HFFc6 (cell line): ENCODE measurements at regions not wholly inside any gene's neighbourhood (a gene's known extent, or its start where the extent isn't known, plus 50 kb on each side); places are given as distances from the start of the nearest gene placed in this dataset.

Source experiments
- DNase-seq: peaks from one replicate; pipeline ENCODE4 v3.0.0-alpha.2; 2018
- H3K27ac Mint-ChIP-seq: 2 replicates; pipeline ENCODE4 v1.8.0; 2020; ENCODE audit warnings: mild to moderate bottlenecking, mixed read lengths
- H3K27me3 Mint-ChIP-seq: 2 replicates; pipeline ENCODE4 v1.8.0; 2021; ENCODE audit warnings: mild to moderate bottlenecking, moderate library complexity, mixed read lengths; ENCODE audit not compliant: insufficient read depth
- H3K36me3 Mint-ChIP-seq: 2 replicates; pipeline ENCODE4 v1.8.0; 2021; ENCODE audit warnings: low read depth, mixed read lengths
- H3K4me1 Mint-ChIP-seq: 2 replicates; pipeline ENCODE4 v1.8.0; 2020; ENCODE audit warnings: low read depth, mixed read lengths
- H3K4me3 Mint-ChIP-seq: 2 replicates; pipeline ENCODE4 v1.8.0; 2020; ENCODE audit warnings: mild to moderate bottlenecking, moderate library complexity, mixed read lengths
- H3K9me3 Mint-ChIP-seq: 2 replicates; pipeline ENCODE4 v1.8.0; 2020; ENCODE audit warnings: mild to moderate bottlenecking, mixed read lengths
- CTCF ChIP-seq: fragments of 200-600 bp; sonication (generic); IDR thresholded peaks from 2 replicates; pipeline ENCODE4 v1.5.0; 2021; ENCODE audit warnings: antibody characterized with exemption, mild to moderate bottlenecking

- Mint-ChIP-seq H3K27me3 (no peaks in the 10 kb centered on the region; the same call in 1 of the 2 replicates), H3K4me3 (no peak overlapping the region), H3K36me3 (no peaks in the 10 kb centered on the region; the same call in 1 of the 2 replicates), H3K9me3 (peaks cover 30% of the 10 kb centered on the region), H3K27ac (no peak overlapping the region), H3K4me1 (no peaks in the 10 kb centered on the region)
- no peak for DNase-seq
- no peak for TF ChIP-seq CTCF
Observed at GRCh38 chr6:18680842-18681241, 293.7 kb downstream of the RNF144B start.

GRCh38 chr6:18681832-18682503 is 294.8 kb downstream of the RNF144B start:
- H3K4me1 Mint-ChIP-seq: no peaks in the 10 kb centered on the region
- no peak for DNase-seq
- no peaks in the 10 kb centered on the region; the same call in 1 of the 2 replicates for H3K27me3 Mint-ChIP-seq

GRCh38 chr6:18684343-18684742 is 297.2 kb downstream of the RNF144B start:
- H3K9me3 Mint-ChIP-seq: peaks cover 37% of the 10 kb centered on the region
- DNase-seq: no peak
- no peaks in the 10 kb centered on the region for H3K27me3 Mint-ChIP-seq
- no peak overlapping the region for H3K27ac Mint-ChIP-seq
- no peak for TF ChIP-seq CTCF
- no peaks in the 10 kb centered on the region for H3K4me1 Mint-ChIP-seq
- H3K4me3 Mint-ChIP-seq: no peak overlapping the region
- peaks cover 7% of the 10 kb centered on the region; the same call in 1 of the 2 replicates for H3K36me3 Mint-ChIP-seq

More at GRCh38 chr6:18681832-18682503, 294.8 kb downstream of the RNF144B start:
- no peaks in the 10 kb centered on the region; the same call in 1 of the 2 replicates for H3K36me3 Mint-ChIP-seq
- no peak for TF ChIP-seq CTCF
- H3K27ac Mint-ChIP-seq: no peak overlapping the region
- peaks cover 33% of the 10 kb centered on the region for H3K9me3 Mint-ChIP-seq
- H3K4me3 Mint-ChIP-seq: no peak overlapping the region

GRCh38 chr6:18692929-18693685 is 306.0 kb downstream of the RNF144B start:
- no peak overlapping the region for H3K27ac Mint-ChIP-seq
- no peak overlapping the region for H3K4me3 Mint-ChIP-seq
- no peak for TF ChIP-seq CTCF
- H3K36me3 Mint-ChIP-seq: peaks cover 5% of the 10 kb centered on the region; the same call in 1 of the 2 replicates
- no peak for DNase-seq
- H3K4me1 Mint-ChIP-seq: no peaks in the 10 kb centered on the region
- peaks cover 50% of the 10 kb centered on the region for H3K9me3 Mint-ChIP-seq
- H3K27me3 Mint-ChIP-seq: no peaks in the 10 kb centered on the region

- no peaks in the 10 kb centered on the region; the same call in 1 of the 2 replicates for H3K36me3 Mint-ChIP-seq
- H3K27me3 Mint-ChIP-seq: no peaks in the 10 kb centered on the region
- H3K27ac Mint-ChIP-seq: no peak overlapping the region
- H3K9me3 Mint-ChIP-seq: peaks cover 43% of the 10 kb centered on the region
- H3K4me1 Mint-ChIP-seq: no peaks in the 10 kb centered on the region
- H3K4me3 Mint-ChIP-seq: no peak overlapping the region
- TF ChIP-seq CTCF: no peak
- no peak for DNase-seq
Observed at GRCh38 chr6:18693881-18694280, 306.7 kb downstream of the RNF144B start.
